A549 (cell line): ENCODE measurements at regions not wholly inside any gene's neighbourhood (a gene's known extent, or its start where the extent isn't known, plus 50 kb on each side); places are given as distances from the start of the nearest gene placed in this dataset.

Experiments
- ATAC-seq, 2 experiments: fragments of 200-7000 bp in 1 of 2; fragments of >200 bp in 1 of 2; cut with Nextera tagmentation in 1 of 2; cut with Tn5 transposase in 1 of 2; 3 replicates each; pipeline versions ENCODE4 v1.8.0 to v1.9.1; 2018 to 2020; ENCODE audit warnings: mild to moderate bottlenecking in 1 of 2, moderate library complexity in 1 of 2
- CTCF ChIA-PET: fragments of 300-600 bp; sonication (Branson Sonifier 250); formaldehyde crosslinking; extraction: SDS; loops from one replicate; lab custom pipeline; 2021; ENCODE audit warnings: antibody characterized with exemption, inconsistent platforms; lab: Yijun Ruan, JAX
- POLR2A ChIA-PET: fragments of 350-600 bp; formaldehyde crosslinking; extraction: SDS; loops from one replicate; lab custom pipeline; 2021; ENCODE audit warnings: antibody characterized with exemption, inconsistent platforms; lab: Yijun Ruan, JAX
- DNase-seq, 2 experiments: peaks; one replicate each; pipeline versions ENCODE4 v3.0.0 to v3.0.0-alpha.2; 2011 to 2016; ENCODE audit warnings: low read depth in 1 of 2, low spot score in 1 of 2
- FAIRE-seq: peaks from 2 replicates; lab custom pipeline; 2011; peaks lifted over from hg19 to GRCh38; lab: Jason Lieb, UNC
- H3K27ac ChIP-seq, 2 experiments: fragments of >200 bp; sonication (Bioruptor Twin); formaldehyde crosslinking; 3 replicates each; pipeline ENCODE4 v1.5.1; 2016 to 2017
- H3K4me1 ChIP-seq: fragments of >200 bp; sonication (Bioruptor Twin); formaldehyde crosslinking; 3 replicates; pipeline ENCODE4 v1.6.1; 2016
- H3K4me2 ChIP-seq: fragments of >200 bp; sonication (Bioruptor Twin); formaldehyde crosslinking; 3 replicates; pipeline ENCODE4 v1.6.1; 2016
- H3K4me3 ChIP-seq: fragments of >200 bp; sonication (Bioruptor Twin); formaldehyde crosslinking; 3 replicates; pipeline ENCODE4 v1.5.1; 2016
- H3K9me3 ChIP-seq: fragments of >200 bp; sonication (Bioruptor Twin); formaldehyde crosslinking; 3 replicates; pipeline ENCODE4 v1.6.1; 2016
- ATOH8 ChIP-seq: fragments of 250-450 bp; sonication (Bioruptor Pico); IDR thresholded peaks from 2 replicates; pipeline ENCODE4 v1.5.0; 2020; ENCODE audit warnings: low read depth, mild to moderate bottlenecking, moderate library complexity
- BHLHE40 ChIP-seq: IDR thresholded peaks from 2 replicates; pipeline ENCODE4 v1.6.1; 2012; ENCODE audit warnings: low read depth, low read length, inconsistent platforms
- CEBPB ChIP-seq, 2 experiments: fragments of >200 bp in 1 of 2; sonication (Bioruptor Twin) in 1 of 2; formaldehyde crosslinking in 1 of 2; IDR thresholded peaks; 2 replicates each; pipeline ENCODE4 v1.6.1; 2012 to 2016
- CHD2 ChIP-seq: fragments of 150-350 bp; IDR thresholded peaks from 2 replicates; pipeline ENCODE4 v1.6.1; 2014; ENCODE audit warnings: low read length; ENCODE audit not compliant: partially characterized antibody
- CTCF ChIP-seq: fragments of >200 bp; sonication (Bioruptor Twin); formaldehyde crosslinking; IDR thresholded peaks from 3 replicates; pipeline ENCODE4 v1.5.1; 2016
- EHMT2 ChIP-seq: fragments of 200-600 bp; sonication (generic); IDR thresholded peaks from 2 replicates; pipeline ENCODE4 v1.6.1; 2016; ENCODE audit warnings: antibody characterized with exemption, low read depth, mild to moderate bottlenecking, moderate library complexity
- FOXS1 ChIP-seq: fragments of 250-450 bp; sonication (Bioruptor Pico); IDR thresholded peaks from 2 replicates; pipeline ENCODE4 v1.5.0; 2020; ENCODE audit warnings: mild to moderate bottlenecking, moderate library complexity
- GATA3 ChIP-seq: IDR thresholded peaks from 2 replicates; pipeline ENCODE4 v1.6.1; 2012; ENCODE audit warnings: borderline replicate concordance
- HEYL ChIP-seq: fragments of 250-450 bp; sonication (Bioruptor Pico); IDR thresholded peaks from 2 replicates; pipeline ENCODE4 v1.8.0; 2021; ENCODE audit warnings: mild to moderate bottlenecking, moderate library complexity
- JUN ChIP-seq, 2 experiments: fragments of >200 bp; sonication (Bioruptor Twin); formaldehyde crosslinking; IDR thresholded peaks; 2 replicates in 1 of 2; 3 replicates in 1 of 2; pipeline ENCODE4 v1.6.1; 2016 to 2017
- JUNB ChIP-seq: fragments of >200 bp; sonication (Bioruptor Twin); formaldehyde crosslinking; IDR thresholded peaks from 2 replicates; pipeline ENCODE4 v1.6.1; 2016
- KDM5A ChIP-seq: fragments of 200-600 bp; sonication (generic); IDR thresholded peaks from 2 replicates; pipeline ENCODE4 v1.6.1; 2016; ENCODE audit warnings: antibody characterized with exemption, mild to moderate bottlenecking
- MYC ChIP-seq: IDR thresholded peaks from 2 replicates; pipeline ENCODE4 v1.6.1; 2012; ENCODE audit warnings: mild to moderate bottlenecking, inconsistent platforms, low read length, improper control_type of control experiment, borderline replicate concordance
- POLR2AphosphoS2 ChIP-seq: conservative IDR thresholded peaks from 2 replicates; pipeline ENCODE4 v1.6.1; 2012; ENCODE audit warnings: low read length, improper control_type of control experiment, inconsistent platforms
- RAD21 ChIP-seq, 2 experiments: fragments of >200 bp in 1 of 2; sonication (Bioruptor Twin) in 1 of 2; formaldehyde crosslinking in 1 of 2; IDR thresholded peaks in 1 of 2; conservative IDR thresholded peaks in 1 of 2; 2 replicates in 1 of 2; 3 replicates in 1 of 2; pipeline ENCODE4 v1.6.1; 2012 to 2018; ENCODE audit warnings: inconsistent platforms in 1 of 2
- RARB ChIP-seq: fragments of 250-450 bp; sonication (Bioruptor Pico); IDR thresholded peaks from 2 replicates; pipeline ENCODE4 v1.8.0; 2021; ENCODE audit warnings: mild to moderate bottlenecking, moderate library complexity
- RCOR1 ChIP-seq: fragments of 150-350 bp; IDR thresholded peaks from 2 replicates; pipeline ENCODE4 v1.6.1; 2014; ENCODE audit warnings: antibody characterized with exemption, low read length, low read depth
- SMC3 ChIP-seq: fragments of >200 bp; sonication (Bioruptor Twin); formaldehyde crosslinking; IDR thresholded peaks from 3 replicates; pipeline ENCODE4 v1.6.1; 2018; ENCODE audit warnings: inconsistent platforms
- SREBF2 ChIP-seq: fragments of 450-650 bp; IDR thresholded peaks from 2 replicates; pipeline ENCODE4 v1.6.1; 2014; ENCODE audit warnings: mild to moderate bottlenecking, moderate library complexity
- TFCP2L1 ChIP-seq: fragments of 250-450 bp; sonication (Bioruptor Pico); IDR thresholded peaks from 2 replicates; pipeline ENCODE4 v1.5.0; 2021; ENCODE audit warnings: mild to moderate bottlenecking
- USF2 ChIP-seq: fragments of 450-650 bp; IDR thresholded peaks from 2 replicates; pipeline ENCODE4 v1.6.1; 2014; ENCODE audit warnings: antibody characterized with exemption
- ZC3H11A ChIP-seq: fragments of 450-650 bp; IDR thresholded peaks from 2 replicates; pipeline ENCODE4 v1.6.1; 2014; ENCODE audit warnings: antibody characterized with exemption, mild to moderate bottlenecking
- ZNF302 ChIP-seq: fragments of 250-450 bp; sonication (Bioruptor Pico); IDR thresholded peaks from 2 replicates; pipeline ENCODE4 v1.9.0; 2021; ENCODE audit warnings: inconsistent platforms, mild to moderate bottlenecking, moderate library complexity
- ZSCAN20 ChIP-seq: fragments of 250-450 bp; sonication (Bioruptor Pico); IDR thresholded peaks from 2 replicates; pipeline ENCODE4 v1.8.0; 2022; ENCODE audit warnings: mild to moderate bottlenecking, moderate library complexity
- WGBS: methylation state at CpG from one replicate; pipeline ENCODE4 v1.1.6; 2017; ENCODE audit errors: missing lambda C conversion rate; 5-methylcytosine and 5-hydroxymethylcytosine counted together
- TF ChIP-seq, protein P1 (sequence below): IDR thresholded peaks from 2 replicates; pipeline ENCODE4 v1.6.1; 2012; ENCODE audit warnings: low read depth, borderline replicate concordance

DNA sequence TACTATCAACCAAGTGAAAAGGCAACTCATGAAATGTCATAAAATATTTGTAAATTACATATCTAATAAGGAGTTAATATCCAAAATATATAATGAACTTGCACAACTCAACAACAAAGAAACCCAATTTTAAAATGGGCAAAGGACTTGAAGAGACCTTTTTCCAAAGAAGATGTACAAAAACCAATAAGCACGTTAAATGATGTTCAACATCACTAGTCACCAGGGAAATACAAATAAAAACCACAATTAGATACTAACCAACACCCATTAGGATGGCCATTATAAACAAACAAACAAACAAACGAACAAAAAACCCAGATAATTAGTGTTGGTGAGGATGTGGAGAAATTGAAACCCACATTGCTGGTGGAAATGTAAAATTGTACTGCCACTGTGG is 92.3 kb upstream of the ARID2 start (continued):
- TF ChIP-seq CTCF (no peak), CHD2 (no peak), RARB (CRISPR knock-in tag) (no peak)
- TF ChIP-seq, protein P1, sequence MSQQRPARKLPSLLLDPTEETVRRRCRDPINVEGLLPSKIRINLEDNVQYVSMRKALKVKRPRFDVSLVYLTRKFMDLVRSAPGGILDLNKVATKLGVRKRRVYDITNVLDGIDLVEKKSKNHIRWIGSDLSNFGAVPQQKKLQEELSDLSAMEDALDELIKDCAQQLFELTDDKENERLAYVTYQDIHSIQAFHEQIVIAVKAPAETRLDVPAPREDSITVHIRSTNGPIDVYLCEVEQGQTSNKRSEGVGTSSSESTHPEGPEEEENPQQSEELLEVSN: no peak

GRCh38 chr12:45637706-45638105 is 91.8 kb upstream of the ARID2 start:
- 91% methylated on average over 1 of the region's 1 CpG for WGBS
- no peak for TF ChIP-seq MYC
- no peak for TF ChIP-seq BHLHE40
- no peak for TF ChIP-seq CEBPB (IDR thresholded peaks at IDR 0.05)
- no peak for TF ChIP-seq SREBF2
- no peak for TF ChIP-seq GATA3
- no peak for TF ChIP-seq KDM5A
- TF ChIP-seq ZSCAN20 (CRISPR knock-in tag): no peak
- TF ChIP-seq JUN (IDR thresholded peaks at IDR 0.05): no peak
- no peaks in the 10 kb centered on the region for H3K9me3 ChIP-seq
- H3K4me2 ChIP-seq: no peak overlapping the region
- DNase-seq (no peak), ATAC-seq (no peak), FAIRE-seq (peak; percentile 70)
- POLR2A ChIA-PET: no interaction called here
- no peaks in the 10 kb centered on the region for H3K4me1 ChIP-seq
- H3K27ac ChIP-seq: no peak overlapping the region
- CTCF ChIA-PET: no interaction called here
- no peak overlapping the region for H3K4me3 ChIP-seq

GRCh38 chr12:45638386-45638785 is 91.1 kb upstream of the ARID2 start:
- FAIRE-seq (no peak), ATAC-seq (no peak), DNase-seq (no peak)
- POLR2A ChIA-PET: no interaction called here
- Histone ChIP-seq H3K4me3 (no peak overlapping the region), H3K27ac (no peak overlapping the region), H3K9me3 (no peaks in the 10 kb centered on the region), H3K4me2 (no peak overlapping the region), H3K4me1 (no peaks in the 10 kb centered on the region)
- CTCF ChIA-PET: no interaction called here
- 68% methylated on average over 1 of the region's 1 CpG for WGBS
- TF ChIP-seq TFCP2L1 (CRISPR knock-in tag) (no peak), ZNF302 (CRISPR knock-in tag) (no peak), EHMT2 (no peak), RCOR1 (no peak), FOXS1 (no peak), USF2 (no peak), JUNB (no peak), HEYL (CRISPR knock-in tag) (no peak), CTCF (no peak), RAD21 (conservative IDR thresholded peaks at IDR 0.05 in 1 of 2, IDR thresholded peaks at IDR 0.05 in 1 of 2) (no peak), ATOH8 (CRISPR knock-in tag) (no peak), CEBPB (IDR thresholded peaks at IDR 0.05) (no peak), SREBF2 (no peak), POLR2AphosphoS2 (no peak), ZC3H11A (no peak), SMC3 (no peak), RARB (CRISPR knock-in tag) (no peak)
